ENCODE measurements at regions not wholly inside any gene's neighbourhood (a gene's known extent, or its start where the extent isn't known, plus 50 kb on each side); places are given as distances from the start of the nearest gene placed in this dataset.

- TF ChIP-seq EZH2 (IDR thresholded peaks at IDR 0.05; ENCODE audit: borderline replicate concordance, low read length) (no peak), CTCF (IDR thresholded peaks at IDR 0.05; ENCODE audit: low read length) (no peak)
- no peak overlapping the region for H3K27ac ChIP-seq (ENCODE audit: low read depth, low read length, poor library complexity, severe bottlenecking)
- H3K36me3 ChIP-seq (ENCODE audit: insufficient read depth, low read length), result no peaks in the 10 kb centered on the region
- no peaks in the 10 kb centered on the region for H3K4me1 ChIP-seq (ENCODE audit: insufficient read depth, low read length, severe bottlenecking)
- no peak overlapping the region for H3K4me3 ChIP-seq (ENCODE audit: low read depth, low read length, poor library complexity, severe bottlenecking)
- no peaks in the 10 kb centered on the region for H3F3A ChIP-seq (ENCODE audit: insufficient read depth, low read length)
- no peaks in the 10 kb centered on the region for H4K20me1 ChIP-seq (ENCODE audit: insufficient read depth, low read length)
- no peak overlapping the region for H3K9ac ChIP-seq (ENCODE audit: low read length)
- no peaks in the 10 kb centered on the region for H3K79me2 ChIP-seq (ENCODE audit: insufficient read depth, low read length)
- H3K9me3 ChIP-seq (ENCODE audit: low read length), result no peaks in the 10 kb centered on the region
- no peak overlapping the region for H3K4me2 ChIP-seq (ENCODE audit: low read length)
- H3K27me3 ChIP-seq (ENCODE audit: insufficient read depth, low read length), result no peaks in the 10 kb centered on the region
- H2AFZ ChIP-seq (ENCODE audit: low read length), result no peak overlapping the region
- H3K9me2 ChIP-seq (ENCODE audit: low read depth, low read length), result no peaks in the 10 kb centered on the region
These were observed 248.2 kb downstream of the ACTL7B start for GRCh38 chr9:108607607-108608006.

- H3K9ac ChIP-seq (ENCODE audit: low read length), result no peak overlapping the region
- no peaks in the 10 kb centered on the region for H3K79me2 ChIP-seq (ENCODE audit: insufficient read depth, low read length)
- no peak overlapping the region for H3K27ac ChIP-seq (ENCODE audit: low read depth, low read length, poor library complexity, severe bottlenecking)
- no peaks in the 10 kb centered on the region for H3F3A ChIP-seq (ENCODE audit: insufficient read depth, low read length)
- H3K9me3 ChIP-seq (ENCODE audit: low read length), result no peaks in the 10 kb centered on the region
- no peaks in the 10 kb centered on the region for H3K27me3 ChIP-seq (ENCODE audit: insufficient read depth, low read length)
- H2AFZ ChIP-seq (ENCODE audit: low read length), result no peak overlapping the region
- H3K4me1 ChIP-seq (ENCODE audit: insufficient read depth, low read length, severe bottlenecking), result no peaks in the 10 kb centered on the region
- no peaks in the 10 kb centered on the region for H4K20me1 ChIP-seq (ENCODE audit: insufficient read depth, low read length)
- no peak overlapping the region for H3K4me2 ChIP-seq (ENCODE audit: low read length)
- H3K9me2 ChIP-seq (ENCODE audit: low read depth, low read length), result no peaks in the 10 kb centered on the region
- H3K4me3 ChIP-seq (ENCODE audit: low read depth, low read length, poor library complexity, severe bottlenecking), result no peak overlapping the region
- H3K36me3 ChIP-seq (ENCODE audit: insufficient read depth, low read length), result no peaks in the 10 kb centered on the region
- no peak for TF ChIP-seq EZH2 (IDR thresholded peaks at IDR 0.05; ENCODE audit: borderline replicate concordance, low read length)
- no peak for TF ChIP-seq CTCF (IDR thresholded peaks at IDR 0.05; ENCODE audit: low read length)
These were observed 249.4 kb downstream of the ACTL7B start for GRCh38 chr9:108606401-108606800.

- H3K9me3 ChIP-seq (ENCODE audit: low read length), result no peaks in the 10 kb centered on the region
- H3K4me1 ChIP-seq (ENCODE audit: insufficient read depth, low read length, severe bottlenecking), result no peaks in the 10 kb centered on the region
- H3K36me3 ChIP-seq (ENCODE audit: insufficient read depth, low read length), result no peaks in the 10 kb centered on the region
- H3K9ac ChIP-seq (ENCODE audit: low read length), result no peak overlapping the region
- no peaks in the 10 kb centered on the region for H4K20me1 ChIP-seq (ENCODE audit: insufficient read depth, low read length)
- H2AFZ ChIP-seq (ENCODE audit: low read length), result no peak overlapping the region
- H3K79me2 ChIP-seq (ENCODE audit: insufficient read depth, low read length), result no peaks in the 10 kb centered on the region
- H3K4me3 ChIP-seq (ENCODE audit: low read depth, low read length, poor library complexity, severe bottlenecking), result no peak overlapping the region
- no peaks in the 10 kb centered on the region for H3F3A ChIP-seq (ENCODE audit: insufficient read depth, low read length)
- H3K27ac ChIP-seq (ENCODE audit: low read depth, low read length, poor library complexity, severe bottlenecking), result no peak overlapping the region
- no peaks in the 10 kb centered on the region for H3K27me3 ChIP-seq (ENCODE audit: insufficient read depth, low read length)
- no peak overlapping the region for H3K4me2 ChIP-seq (ENCODE audit: low read length)
- no peak for TF ChIP-seq CTCF (IDR thresholded peaks at IDR 0.05; ENCODE audit: low read length)
- no peaks in the 10 kb centered on the region for H3K9me2 ChIP-seq (ENCODE audit: low read depth, low read length)
These were observed 252.6 kb downstream of the ACTL7B start for GRCh38 chr9:108603141-108603540.

All from OCI-LY1 (cell line).